Breast epithelium (tissue), 3 donors: ENCODE measurements at regions not wholly inside any gene's neighbourhood (a gene's known extent, or its start where the extent isn't known, plus 50 kb on each side); places are given as distances from the start of the nearest gene placed in this dataset.

ENCODE experiments used
- POLR2A ChIP-seq: fragments of 450-650 bp; IDR thresholded peaks from one replicate; pipeline ENCODE4 v1.6.1; 2016; ENCODE audit warnings: antibody characterized with exemption, mild to moderate bottlenecking, moderate library complexity
- TF ChIP-seq, protein P1 (sequence below), 3 donors: fragments of 450-650 bp; IDR thresholded peaks; one replicate each; pipeline ENCODE4 v1.5.1; 2016 to 2017; ENCODE audit warnings: antibody characterized with exemption in 3 of 3, mild to moderate bottlenecking in 3 of 3, moderate library complexity in 3 of 3

GRCh38 chr2:122218596-122218995 is 463.1 kb downstream of the TSN start:
- TF ChIP-seq, protein P1, sequence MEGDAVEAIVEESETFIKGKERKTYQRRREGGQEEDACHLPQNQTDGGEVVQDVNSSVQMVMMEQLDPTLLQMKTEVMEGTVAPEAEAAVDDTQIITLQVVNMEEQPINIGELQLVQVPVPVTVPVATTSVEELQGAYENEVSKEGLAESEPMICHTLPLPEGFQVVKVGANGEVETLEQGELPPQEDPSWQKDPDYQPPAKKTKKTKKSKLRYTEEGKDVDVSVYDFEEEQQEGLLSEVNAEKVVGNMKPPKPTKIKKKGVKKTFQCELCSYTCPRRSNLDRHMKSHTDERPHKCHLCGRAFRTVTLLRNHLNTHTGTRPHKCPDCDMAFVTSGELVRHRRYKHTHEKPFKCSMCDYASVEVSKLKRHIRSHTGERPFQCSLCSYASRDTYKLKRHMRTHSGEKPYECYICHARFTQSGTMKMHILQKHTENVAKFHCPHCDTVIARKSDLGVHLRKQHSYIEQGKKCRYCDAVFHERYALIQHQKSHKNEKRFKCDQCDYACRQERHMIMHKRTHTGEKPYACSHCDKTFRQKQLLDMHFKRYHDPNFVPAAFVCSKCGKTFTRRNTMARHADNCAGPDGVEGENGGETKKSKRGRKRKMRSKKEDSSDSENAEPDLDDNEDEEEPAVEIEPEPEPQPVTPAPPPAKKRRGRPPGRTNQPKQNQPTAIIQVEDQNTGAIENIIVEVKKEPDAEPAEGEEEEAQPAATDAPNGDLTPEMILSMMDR (IDR thresholded peaks at IDR 0.05) = no peak
- TF ChIP-seq POLR2A = no peak
